ENCODE measurements at regions not wholly inside any gene's neighbourhood (a gene's known extent, or its start where the extent isn't known, plus 50 kb on each side); places are given as distances from the start of the nearest gene placed in this dataset.

GRCh38 chr3:54045061-54045815 lies 77.1 kb upstream of the CACNA2D3 start:
- CTCF ChIA-PET, result interaction anchor here (1.4 kb wide), 1 partner anchor 106 kb away, joined by 4 read pairs; no protein-coding TSS in a partner anchor
- no peak for DNase-seq (ENCODE audit: extremely low spot score)
- POLR2A ChIA-PET, result no interaction called here
- no peak for TF ChIP-seq CTCF (IDR thresholded peaks at IDR 0.05; ENCODE audit: control extremely low read depth, extremely low read depth, low read depth, missing control alignments)

GRCh38 chr3:54042259-54042823 lies 80.0 kb upstream of the CACNA2D3 start:
- CTCF ChIA-PET, result no interaction called here
- POLR2A ChIA-PET, result no interaction called here
- TF ChIP-seq CTCF (IDR thresholded peaks at IDR 0.05; ENCODE audit: control extremely low read depth, extremely low read depth, low read depth, missing control alignments), result no peak

GRCh38 chr3:54040476-54040875 lies 81.9 kb upstream of the CACNA2D3 start:
- no peak for DNase-seq (ENCODE audit: extremely low spot score)
- ChIA-PET CTCF (no interaction called here), POLR2A (no interaction called here)
- no peak for TF ChIP-seq CTCF (IDR thresholded peaks at IDR 0.05; ENCODE audit: control extremely low read depth, extremely low read depth, low read depth, missing control alignments)

More at GRCh38 chr3:54042259-54042823, 80.0 kb upstream of the CACNA2D3 start:
- DNase-seq (ENCODE audit: extremely low spot score), result no peak

- TF ChIP-seq CTCF (IDR thresholded peaks at IDR 0.05; ENCODE audit: control extremely low read depth, extremely low read depth, low read depth, missing control alignments), result no peak
- POLR2A ChIA-PET, result no interaction called here
- CTCF ChIA-PET, result interaction anchor here (0.9 to 1.2 kb wide), 2 partner anchors 14 to 15 kb away, joined by 3 to 4 read pairs; no protein-coding TSS in a partner anchor
- no peak for DNase-seq (ENCODE audit: extremely low spot score)
Observed at GRCh38 chr3:54038391-54038790, 84.0 kb upstream of the CACNA2D3 start.

GRCh38 chr3:54036543-54036942 lies 85.8 kb upstream of the CACNA2D3 start:
- POLR2A ChIA-PET, result interaction anchor here (0.7 kb wide), 1 partner anchor 211 kb away, joined by 3 read pairs; no protein-coding TSS in a partner anchor
- no peak for DNase-seq (ENCODE audit: extremely low spot score)
- TF ChIP-seq CTCF (IDR thresholded peaks at IDR 0.05; ENCODE audit: control extremely low read depth, extremely low read depth, low read depth, missing control alignments), result no peak
- CTCF ChIA-PET, result no interaction called here

GRCh38 chr3:54034971-54035370 lies 87.4 kb upstream of the CACNA2D3 start:
- DNase-seq (ENCODE audit: extremely low spot score), result no peak
- POLR2A ChIA-PET, result no interaction called here
- CTCF ChIA-PET, result no interaction called here
- TF ChIP-seq CTCF (IDR thresholded peaks at IDR 0.05; ENCODE audit: control extremely low read depth, extremely low read depth, low read depth, missing control alignments), result no peak

All from GM10248 (cell line).